Cardiac muscle cell (in vitro differentiated cells and primary cell): ENCODE measurements at regions not wholly inside any gene's neighbourhood (a gene's known extent, or its start where the extent isn't known, plus 50 kb on each side); places are given as distances from the start of the nearest gene placed in this dataset.

Experiments
- DNase-seq, 2 donors: peaks; one replicate each; pipeline versions ENCODE4 v3.0.0 to v3.0.0-alpha.2; 2010 to 2017; ENCODE audit warnings: low read depth in 1 of 2, low spot score in 1 of 2
- H3K27ac ChIP-seq: fragments of 200-600 bp; sonication (generic); 2 replicates; pipeline ENCODE4 v1.5.1; 2016
- H3K27me3 ChIP-seq: fragments of 200-600 bp; sonication (generic); 2 replicates; pipeline ENCODE4 v1.6.0; 2016; ENCODE audit warnings: control low read depth
- H3K36me3 ChIP-seq: fragments of 200-600 bp; sonication (generic); 2 replicates; pipeline ENCODE4 v1.5.1; 2016; ENCODE audit warnings: control low read depth
- H3K4me1 ChIP-seq: fragments of 200-600 bp; sonication (generic); 2 replicates; pipeline ENCODE4 v1.8.1; 2017; ENCODE audit warnings: low read depth, mild to moderate bottlenecking, mixed run types
- H3K4me3 ChIP-seq: fragments of 200-600 bp; sonication (generic); 2 replicates; pipeline ENCODE4 v1.5.1; 2016; ENCODE audit warnings: mild to moderate bottlenecking
- H3K9me3 ChIP-seq: fragments of 200-600 bp; sonication (generic); 2 replicates; pipeline ENCODE4 v1.5.1; 2017; ENCODE audit warnings: low read depth, mild to moderate bottlenecking, control low read depth
- CTCF ChIP-seq: IDR thresholded peaks from 2 replicates; pipeline ENCODE4 v1.5.1; 2012; ENCODE audit warnings: low read depth, mild to moderate bottlenecking, low read length

- no peaks in the 10 kb centered on the region for H3K9me3 ChIP-seq
- H3K27me3 ChIP-seq: no peaks in the 10 kb centered on the region
- H3K4me1 ChIP-seq: no peaks in the 10 kb centered on the region
- DNase-seq: no peak
- no peak overlapping the region for H3K27ac ChIP-seq
- no peak overlapping the region for H3K4me3 ChIP-seq
- no peaks in the 10 kb centered on the region for H3K36me3 ChIP-seq
- TF ChIP-seq CTCF: no peak
Measured at GRCh38 chr20:50329981-50330503, 139.4 kb downstream of the CEBPB start.

- H3K4me3 ChIP-seq: no peak overlapping the region
- no peak for TF ChIP-seq CTCF
- no peaks in the 10 kb centered on the region for H3K9me3 ChIP-seq
- no peak overlapping the region for H3K27ac ChIP-seq
- no peaks in the 10 kb centered on the region for H3K36me3 ChIP-seq
- DNase-seq: peak in 1 of 2 donors; percentile 82
- H3K4me1 ChIP-seq: no peaks in the 10 kb centered on the region
- H3K27me3 ChIP-seq: no peaks in the 10 kb centered on the region
Measured at GRCh38 chr20:50330504-50331313, 140.1 kb downstream of the CEBPB start.

GRCh38 chr20:50331469-50332363, 141.1 kb downstream of the CEBPB start:
- Histone ChIP-seq H3K4me3 (no peak overlapping the region), H3K27ac (no peak overlapping the region), H3K4me1 (no peaks in the 10 kb centered on the region), H3K9me3 (no peaks in the 10 kb centered on the region), H3K27me3 (no peaks in the 10 kb centered on the region), H3K36me3 (no peaks in the 10 kb centered on the region)
- DNase-seq: no peak
- TF ChIP-seq CTCF: no peak

GRCh38 chr20:50332491-50332980, 141.9 kb downstream of the CEBPB start:
- TF ChIP-seq CTCF: no peak
- H3K27ac ChIP-seq: no peak overlapping the region

GRCh38 chr20:50333131-50333670, 142.6 kb downstream of the CEBPB start:
- no peaks in the 10 kb centered on the region for H3K36me3 ChIP-seq
- no peaks in the 10 kb centered on the region for H3K27me3 ChIP-seq
- no peak for DNase-seq
- H3K27ac ChIP-seq: no peak overlapping the region
- H3K4me1 ChIP-seq: peaks cover 1% of the 10 kb centered on the region
- no peaks in the 10 kb centered on the region for H3K9me3 ChIP-seq
- H3K4me3 ChIP-seq: no peak overlapping the region
- TF ChIP-seq CTCF: no peak

More at GRCh38 chr20:50332491-50332980, 141.9 kb downstream of the CEBPB start:
- Histone ChIP-seq H3K27me3 (no peaks in the 10 kb centered on the region), H3K36me3 (no peaks in the 10 kb centered on the region), H3K4me1 (no peaks in the 10 kb centered on the region), H3K4me3 (no peak overlapping the region), H3K9me3 (no peaks in the 10 kb centered on the region)
- no peak for DNase-seq
